SK-N-MC (cell line): ENCODE measurements at regions not wholly inside any gene's neighbourhood (a gene's known extent, or its start where the extent isn't known, plus 50 kb on each side); places are given as distances from the start of the nearest gene placed in this dataset.

Source experiments
- EZH2 ChIP-seq: fragments of 200-600 bp; sonication (generic); IDR thresholded peaks from one replicate; pipeline ENCODE4 v1.6.1; 2017; ENCODE audit warnings: antibody characterized with exemption
- POLR2AphosphoS5 ChIP-seq: IDR thresholded peaks from 2 replicates; pipeline ENCODE4 v1.6.1; 2012; ENCODE audit warnings: mild to moderate bottlenecking, low read depth, low read length, borderline replicate concordance

GRCh38 chr1:229006121-229006870, 264.6 kb upstream of the RAB4A start:
- no peak for TF ChIP-seq POLR2AphosphoS5
- no peak for TF ChIP-seq EZH2
